ENCODE measurements at regions not wholly inside any gene's neighbourhood (a gene's known extent, or its start where the extent isn't known, plus 50 kb on each side); places are given as distances from the start of the nearest gene placed in this dataset.

GRCh38 chr18:38466426-38466825 is 900.8 kb upstream of the CELF4 start:
- no peak for DNase-seq (ENCODE audit: low spot score in 2 of 2)
- Histone ChIP-seq H3K4me1 (no peaks in the 10 kb centered on the region), H3K36me3 (no peaks in the 10 kb centered on the region), H3K9me3 (no peaks in the 10 kb centered on the region), H3K27ac (no peak overlapping the region), H3K4me3 (no peak overlapping the region), H3K27me3 (no peaks in the 10 kb centered on the region)
- no peak for TF ChIP-seq CTCF (IDR thresholded peaks at IDR 0.05)
- no peak for TF ChIP-seq POLR2AphosphoS5 (IDR thresholded peaks at IDR 0.05)
- TF ChIP-seq POLR2A (IDR thresholded peaks at IDR 0.05), result no peak
- intact Hi-C loops (cut with DNase I; ENCODE audit: low total_unique reads), result no loop called here

- TF ChIP-seq POLR2A (IDR thresholded peaks at IDR 0.05), result no peak
- TF ChIP-seq CTCF (IDR thresholded peaks at IDR 0.05), result no peak
- no peak for TF ChIP-seq POLR2AphosphoS5 (IDR thresholded peaks at IDR 0.05)
- DNase-seq (ENCODE audit: low spot score in 2 of 2), result no peak
- intact Hi-C loops (cut with DNase I; ENCODE audit: low total_unique reads), result no loop called here
- H3K36me3 ChIP-seq, result no peaks in the 10 kb centered on the region
- H3K27ac ChIP-seq, result no peak overlapping the region
- no peaks in the 10 kb centered on the region for H3K4me1 ChIP-seq
- H3K27me3 ChIP-seq, result no peaks in the 10 kb centered on the region
- no peaks in the 10 kb centered on the region for H3K9me3 ChIP-seq
- no peak overlapping the region for H3K4me3 ChIP-seq
These were observed 898.4 kb upstream of the CELF4 start for GRCh38 chr18:38464024-38464423.

- intact Hi-C loops (cut with DNase I; ENCODE audit: low total_unique reads), result no loop called here
- no peak overlapping the region for H3K27ac ChIP-seq
- H3K27me3 ChIP-seq, result no peaks in the 10 kb centered on the region
- H3K9me3 ChIP-seq, result no peaks in the 10 kb centered on the region
- no peaks in the 10 kb centered on the region for H3K36me3 ChIP-seq
- DNase-seq (ENCODE audit: low spot score in 2 of 2), result no peak
- no peaks in the 10 kb centered on the region for H3K4me1 ChIP-seq
- H3K4me3 ChIP-seq, result no peak overlapping the region
- TF ChIP-seq POLR2A (IDR thresholded peaks at IDR 0.05) (no peak), CTCF (IDR thresholded peaks at IDR 0.05) (no peak), POLR2AphosphoS5 (IDR thresholded peaks at IDR 0.05) (no peak)
These were observed 895.1 kb upstream of the CELF4 start for GRCh38 chr18:38460657-38461056.

- Histone ChIP-seq H3K36me3 (no peaks in the 10 kb centered on the region), H3K27ac (no peak overlapping the region), H3K27me3 (no peaks in the 10 kb centered on the region), H3K4me1 (no peaks in the 10 kb centered on the region), H3K9me3 (no peaks in the 10 kb centered on the region), H3K4me3 (no peak overlapping the region)
- peak in 1 of 2 donors; percentile 19 for DNase-seq (ENCODE audit: low spot score in 2 of 2)
- no peak for TF ChIP-seq POLR2AphosphoS5 (IDR thresholded peaks at IDR 0.05)
- TF ChIP-seq CTCF (IDR thresholded peaks at IDR 0.05), result no peak
- no peak for TF ChIP-seq POLR2A (IDR thresholded peaks at IDR 0.05)
- intact Hi-C loops (cut with DNase I; ENCODE audit: low total_unique reads), result no loop called here
These were observed 893.8 kb upstream of the CELF4 start for GRCh38 chr18:38459131-38459994.

- no peaks in the 10 kb centered on the region for H3K27me3 ChIP-seq
- H3K36me3 ChIP-seq, result no peaks in the 10 kb centered on the region
- no peaks in the 10 kb centered on the region for H3K9me3 ChIP-seq
- no peak for DNase-seq (ENCODE audit: low spot score in 2 of 2)
- no peak overlapping the region for H3K4me3 ChIP-seq
- H3K4me1 ChIP-seq, result no peaks in the 10 kb centered on the region
- H3K27ac ChIP-seq, result no peak overlapping the region
- intact Hi-C loops (cut with DNase I; ENCODE audit: low total_unique reads), result no loop called here
- TF ChIP-seq POLR2A (IDR thresholded peaks at IDR 0.05) (no peak), POLR2AphosphoS5 (IDR thresholded peaks at IDR 0.05) (no peak), CTCF (IDR thresholded peaks at IDR 0.05) (no peak)
These were observed 893.1 kb upstream of the CELF4 start for GRCh38 chr18:38458698-38459097.
